ENCODE measurements at regions not wholly inside any gene's neighbourhood (a gene's known extent, or its start where the extent isn't known, plus 50 kb on each side); places are given as distances from the start of the nearest gene placed in this dataset.

DNA sequence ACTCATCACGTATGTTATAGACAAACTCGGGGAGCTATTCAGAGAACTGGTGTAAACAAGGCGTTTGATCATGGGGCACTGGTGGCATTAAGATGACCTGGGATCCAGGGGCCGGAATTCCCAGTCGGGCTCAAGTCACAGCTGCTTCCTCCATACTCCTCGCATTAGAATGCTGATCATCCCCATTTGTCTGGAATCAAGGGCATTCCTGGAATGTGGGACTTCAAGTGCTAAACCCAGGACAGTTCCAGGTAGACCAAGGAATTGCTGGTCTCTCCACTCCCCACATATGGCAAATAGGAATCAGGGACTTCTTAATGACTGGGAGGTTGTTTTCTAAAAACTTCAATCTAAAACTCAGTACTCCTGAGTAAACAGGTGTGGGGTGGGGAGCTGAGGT lies 355.7 kb upstream of the RAB6C start:
- TF ChIP-seq GABPA (IDR thresholded peaks at IDR 0.05 in 1 of 2, conservative IDR thresholded peaks at IDR 0.05 in 1 of 2) (no peak), MAX (IDR thresholded peaks at IDR 0.05) (no peak), YY1 (IDR thresholded peaks at IDR 0.05) (no peak), RAD21 (IDR thresholded peaks at IDR 0.05) (no peak), TAF1 (conservative IDR thresholded peaks at IDR 0.05) (no peak), JUND (IDR thresholded peaks at IDR 0.05) (no peak), EGR1 (IDR thresholded peaks at IDR 0.05; ENCODE audit: low read depth in 2 of 2) (no peak), SP1 (IDR thresholded peaks at IDR 0.05) (no peak), ATF3 (IDR thresholded peaks at IDR 0.05) (no peak), HNF4A (conservative IDR thresholded peaks at IDR 0.05) (no peak)
- TF ChIP-seq, protein P1, sequence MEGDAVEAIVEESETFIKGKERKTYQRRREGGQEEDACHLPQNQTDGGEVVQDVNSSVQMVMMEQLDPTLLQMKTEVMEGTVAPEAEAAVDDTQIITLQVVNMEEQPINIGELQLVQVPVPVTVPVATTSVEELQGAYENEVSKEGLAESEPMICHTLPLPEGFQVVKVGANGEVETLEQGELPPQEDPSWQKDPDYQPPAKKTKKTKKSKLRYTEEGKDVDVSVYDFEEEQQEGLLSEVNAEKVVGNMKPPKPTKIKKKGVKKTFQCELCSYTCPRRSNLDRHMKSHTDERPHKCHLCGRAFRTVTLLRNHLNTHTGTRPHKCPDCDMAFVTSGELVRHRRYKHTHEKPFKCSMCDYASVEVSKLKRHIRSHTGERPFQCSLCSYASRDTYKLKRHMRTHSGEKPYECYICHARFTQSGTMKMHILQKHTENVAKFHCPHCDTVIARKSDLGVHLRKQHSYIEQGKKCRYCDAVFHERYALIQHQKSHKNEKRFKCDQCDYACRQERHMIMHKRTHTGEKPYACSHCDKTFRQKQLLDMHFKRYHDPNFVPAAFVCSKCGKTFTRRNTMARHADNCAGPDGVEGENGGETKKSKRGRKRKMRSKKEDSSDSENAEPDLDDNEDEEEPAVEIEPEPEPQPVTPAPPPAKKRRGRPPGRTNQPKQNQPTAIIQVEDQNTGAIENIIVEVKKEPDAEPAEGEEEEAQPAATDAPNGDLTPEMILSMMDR (IDR thresholded peaks at IDR 0.05; ENCODE audit: low read depth, low read length, missing input control) = no peak
- TF ChIP-seq, protein P2, sequence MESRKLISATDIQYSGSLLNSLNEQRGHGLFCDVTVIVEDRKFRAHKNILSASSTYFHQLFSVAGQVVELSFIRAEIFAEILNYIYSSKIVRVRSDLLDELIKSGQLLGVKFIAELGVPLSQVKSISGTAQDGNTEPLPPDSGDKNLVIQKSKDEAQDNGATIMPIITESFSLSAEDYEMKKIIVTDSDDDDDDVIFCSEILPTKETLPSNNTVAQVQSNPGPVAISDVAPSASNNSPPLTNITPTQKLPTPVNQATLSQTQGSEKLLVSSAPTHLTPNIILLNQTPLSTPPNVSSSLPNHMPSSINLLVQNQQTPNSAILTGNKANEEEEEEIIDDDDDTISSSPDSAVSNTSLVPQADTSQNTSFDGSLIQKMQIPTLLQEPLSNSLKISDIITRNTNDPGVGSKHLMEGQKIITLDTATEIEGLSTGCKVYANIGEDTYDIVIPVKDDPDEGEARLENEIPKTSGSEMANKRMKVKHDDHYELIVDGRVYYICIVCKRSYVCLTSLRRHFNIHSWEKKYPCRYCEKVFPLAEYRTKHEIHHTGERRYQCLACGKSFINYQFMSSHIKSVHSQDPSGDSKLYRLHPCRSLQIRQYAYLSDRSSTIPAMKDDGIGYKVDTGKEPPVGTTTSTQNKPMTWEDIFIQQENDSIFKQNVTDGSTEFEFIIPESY (IDR thresholded peaks at IDR 0.05) = no peak

Data from liver (tissue), 3 donors.